ENCODE measurements at regions not wholly inside any gene's neighbourhood (a gene's known extent, or its start where the extent isn't known, plus 50 kb on each side); places are given as distances from the start of the nearest gene placed in this dataset.

DNA sequence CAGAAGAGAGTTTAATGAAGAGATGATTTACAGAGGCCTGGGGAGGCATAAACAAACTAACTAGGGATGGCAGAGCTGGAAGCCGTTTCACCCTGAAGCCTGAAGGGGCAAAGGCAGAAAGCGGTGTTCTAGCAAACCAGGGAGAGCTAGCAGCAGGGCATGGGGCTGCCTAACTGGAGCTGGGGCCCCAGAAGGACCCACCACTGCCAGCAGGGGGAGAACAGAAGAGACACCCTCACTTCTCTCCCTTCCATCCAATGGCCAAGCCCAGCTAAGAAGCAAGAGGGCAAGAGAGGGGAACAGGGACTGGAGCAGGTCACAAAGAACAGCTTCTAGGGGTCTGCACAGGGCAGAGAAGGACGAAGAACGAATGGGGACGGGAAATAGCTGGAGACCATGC, 195.5 kb downstream of the KATNAL1 start:
- ChIA-PET POLR2A (no interaction called here), CTCF (interaction anchor here (0.8 to 8.1 kb wide), 33 partner anchors 10 to 640 kb away, joined by 3 to 169 read pairs (median 4); partner anchors contain the start of gene UBL3)
- TF ChIP-seq, protein P1, sequence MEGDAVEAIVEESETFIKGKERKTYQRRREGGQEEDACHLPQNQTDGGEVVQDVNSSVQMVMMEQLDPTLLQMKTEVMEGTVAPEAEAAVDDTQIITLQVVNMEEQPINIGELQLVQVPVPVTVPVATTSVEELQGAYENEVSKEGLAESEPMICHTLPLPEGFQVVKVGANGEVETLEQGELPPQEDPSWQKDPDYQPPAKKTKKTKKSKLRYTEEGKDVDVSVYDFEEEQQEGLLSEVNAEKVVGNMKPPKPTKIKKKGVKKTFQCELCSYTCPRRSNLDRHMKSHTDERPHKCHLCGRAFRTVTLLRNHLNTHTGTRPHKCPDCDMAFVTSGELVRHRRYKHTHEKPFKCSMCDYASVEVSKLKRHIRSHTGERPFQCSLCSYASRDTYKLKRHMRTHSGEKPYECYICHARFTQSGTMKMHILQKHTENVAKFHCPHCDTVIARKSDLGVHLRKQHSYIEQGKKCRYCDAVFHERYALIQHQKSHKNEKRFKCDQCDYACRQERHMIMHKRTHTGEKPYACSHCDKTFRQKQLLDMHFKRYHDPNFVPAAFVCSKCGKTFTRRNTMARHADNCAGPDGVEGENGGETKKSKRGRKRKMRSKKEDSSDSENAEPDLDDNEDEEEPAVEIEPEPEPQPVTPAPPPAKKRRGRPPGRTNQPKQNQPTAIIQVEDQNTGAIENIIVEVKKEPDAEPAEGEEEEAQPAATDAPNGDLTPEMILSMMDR (IDR thresholded peaks at IDR 0.05; ENCODE audit: control extremely low read depth, extremely low read depth, low read depth, missing control alignments), result no peak
- peak; percentile 41 for DNase-seq (ENCODE audit: extremely low spot score)

DNA sequence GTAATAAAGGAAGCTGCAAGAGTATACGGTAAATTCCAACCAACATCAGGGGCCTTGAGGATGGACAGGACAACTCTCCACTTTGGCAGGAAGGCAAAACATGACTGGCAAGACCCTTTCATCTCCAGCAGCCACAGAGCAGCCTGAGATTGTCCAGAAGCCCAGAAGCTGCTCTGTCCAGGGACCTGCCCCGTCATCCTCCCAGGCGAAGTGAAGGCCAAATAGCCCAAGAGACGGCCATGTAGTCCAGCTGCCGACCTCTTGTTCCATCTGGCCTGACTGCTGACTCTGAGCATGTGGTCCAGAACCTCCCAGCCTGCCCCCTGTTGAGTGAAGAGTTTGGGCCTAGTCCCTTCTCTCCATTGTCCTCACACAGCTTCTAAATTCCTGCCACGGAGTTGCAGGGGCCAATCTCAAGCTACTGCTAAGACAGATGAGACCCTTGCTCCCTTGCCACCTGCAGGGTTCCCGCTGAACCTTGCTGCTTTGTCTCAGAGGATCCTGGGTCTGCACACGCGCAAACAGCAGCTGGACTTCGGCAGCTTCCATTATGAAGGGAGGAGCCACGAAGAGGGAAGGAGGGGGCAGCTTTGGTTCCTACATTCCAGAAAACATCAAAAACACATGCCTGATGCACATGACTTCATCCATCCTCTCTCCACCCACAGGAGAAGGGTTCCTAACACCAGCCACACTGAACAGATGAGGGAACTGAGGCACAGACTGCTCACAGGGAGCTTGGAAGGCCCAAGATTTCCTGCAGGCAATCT, 196.9 kb downstream of the KATNAL1 start:
- POLR2A ChIA-PET, result no interaction called here
- TF ChIP-seq, protein P1 (IDR thresholded peaks at IDR 0.05; ENCODE audit: control extremely low read depth, extremely low read depth, low read depth, missing control alignments), result no peak
- CTCF ChIA-PET, result interaction anchor here (1.0 to 8.1 kb wide), 8 partner anchors 8 to 603 kb away, joined by 3 to 169 read pairs (median 89); no protein-coding TSS in a partner anchor
- DNase-seq (ENCODE audit: extremely low spot score), result no peak

DNA sequence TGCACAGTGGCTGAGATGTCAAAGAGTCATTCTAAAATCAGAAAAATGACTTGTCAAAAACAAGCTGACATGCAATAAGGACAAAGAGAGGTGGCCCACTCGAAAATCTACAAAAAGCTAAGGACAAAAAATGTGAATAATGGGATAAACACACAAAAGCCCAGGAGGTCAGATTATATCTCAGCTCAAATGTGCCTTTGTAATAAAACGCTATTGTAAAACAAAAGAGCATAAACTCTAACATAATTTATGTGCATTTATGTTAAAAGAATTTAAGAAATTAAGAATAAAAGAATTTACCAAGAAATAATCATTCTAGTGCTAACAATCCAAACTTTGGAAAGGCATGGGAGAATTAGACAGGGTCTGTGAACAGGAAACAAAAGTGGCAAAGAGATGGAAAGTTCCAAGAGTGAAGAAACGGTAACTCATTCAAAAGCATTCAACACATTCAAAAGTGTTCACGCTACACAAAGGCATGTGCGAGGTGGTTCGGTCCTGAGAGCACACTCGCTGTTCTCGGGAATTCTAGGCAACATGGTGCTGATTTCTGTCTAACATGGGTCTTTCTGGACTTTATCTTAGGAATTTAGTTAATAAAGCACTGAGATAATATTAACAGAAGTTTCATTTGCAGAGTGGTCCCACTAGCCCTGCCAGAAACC, 197.7 kb downstream of the KATNAL1 start:
- DNase-seq (ENCODE audit: extremely low spot score), result no peak
- TF ChIP-seq, protein P1 (IDR thresholded peaks at IDR 0.05; ENCODE audit: control extremely low read depth, extremely low read depth, low read depth, missing control alignments), result no peak
- POLR2A ChIA-PET, result no interaction called here
- CTCF ChIA-PET, result interaction anchor here (1.0 to 8.1 kb wide), 4 partner anchors 18 to 345 kb away, joined by 3 to 113 read pairs (median 6); no protein-coding TSS in a partner anchor

DNA sequence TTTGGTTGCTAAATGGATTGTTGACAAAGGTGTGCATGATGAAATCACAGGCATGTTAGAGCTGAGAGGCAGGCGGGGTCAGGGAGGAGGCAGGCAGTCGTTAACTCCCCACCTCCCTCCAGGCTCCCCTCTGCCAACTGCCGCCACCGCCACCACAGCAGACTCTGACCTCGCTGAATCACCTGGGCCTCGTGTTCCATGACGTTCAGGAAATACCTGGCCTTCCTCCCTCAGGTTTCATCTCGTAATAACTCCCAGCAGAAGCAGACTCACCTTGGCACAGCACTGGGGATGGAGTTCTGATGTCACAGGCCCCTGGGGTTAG, 198.5 kb downstream of the KATNAL1 start:
- ChIA-PET POLR2A (no interaction called here), CTCF (interaction anchor here (1.2 to 2.0 kb wide), 2 partner anchors 17 to 338 kb away, joined by 3 to 9 read pairs; no protein-coding TSS in a partner anchor)

DNA sequence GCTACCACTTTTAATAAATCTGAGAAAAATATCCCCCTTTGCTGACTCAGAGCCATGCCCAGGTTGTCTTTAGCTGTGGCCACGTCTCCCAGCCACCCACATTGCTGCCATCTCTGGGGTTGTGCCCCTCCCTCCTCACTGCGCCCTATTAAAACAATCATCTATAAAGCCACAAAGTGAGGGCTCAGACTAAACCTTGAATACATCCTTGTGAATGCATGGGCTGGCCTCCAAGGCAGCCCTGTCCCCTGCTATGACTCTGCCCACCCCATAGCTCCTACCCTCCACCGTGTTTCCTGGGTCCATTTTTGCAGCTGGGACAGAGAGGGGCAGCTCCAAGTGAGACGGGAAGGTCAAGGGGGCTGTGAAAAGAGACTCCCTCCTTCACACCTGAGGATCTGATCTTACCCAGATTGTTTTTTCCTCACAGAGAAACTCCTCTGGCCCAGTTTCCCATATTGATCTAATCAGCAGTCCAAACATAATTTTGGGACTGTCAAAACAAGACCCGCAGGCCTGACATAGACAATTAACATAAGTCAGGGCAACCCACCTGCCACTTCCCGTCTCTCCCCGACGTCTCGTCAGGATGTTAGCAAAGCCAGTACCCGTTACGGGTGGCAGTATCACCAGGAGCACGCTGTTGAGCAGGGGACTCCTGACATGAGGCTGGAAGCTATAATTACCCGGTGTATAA, 199.0 kb downstream of the KATNAL1 start:
- no peak for DNase-seq (ENCODE audit: extremely low spot score)
- CTCF ChIA-PET, result interaction anchor here (1.1 to 2.0 kb wide), 3 partner anchors 13 to 338 kb away, joined by 3 to 9 read pairs (median 4); no protein-coding TSS in a partner anchor
- POLR2A ChIA-PET, result no interaction called here
- TF ChIP-seq, protein P1 (IDR thresholded peaks at IDR 0.05; ENCODE audit: control extremely low read depth, extremely low read depth, low read depth, missing control alignments), result no peak

More for the DNA sequence above, 198.5 kb downstream of the KATNAL1 start:
- no peak for DNase-seq (ENCODE audit: extremely low spot score)
- TF ChIP-seq, protein P1 (IDR thresholded peaks at IDR 0.05; ENCODE audit: control extremely low read depth, extremely low read depth, low read depth, missing control alignments), result no peak

DNA sequence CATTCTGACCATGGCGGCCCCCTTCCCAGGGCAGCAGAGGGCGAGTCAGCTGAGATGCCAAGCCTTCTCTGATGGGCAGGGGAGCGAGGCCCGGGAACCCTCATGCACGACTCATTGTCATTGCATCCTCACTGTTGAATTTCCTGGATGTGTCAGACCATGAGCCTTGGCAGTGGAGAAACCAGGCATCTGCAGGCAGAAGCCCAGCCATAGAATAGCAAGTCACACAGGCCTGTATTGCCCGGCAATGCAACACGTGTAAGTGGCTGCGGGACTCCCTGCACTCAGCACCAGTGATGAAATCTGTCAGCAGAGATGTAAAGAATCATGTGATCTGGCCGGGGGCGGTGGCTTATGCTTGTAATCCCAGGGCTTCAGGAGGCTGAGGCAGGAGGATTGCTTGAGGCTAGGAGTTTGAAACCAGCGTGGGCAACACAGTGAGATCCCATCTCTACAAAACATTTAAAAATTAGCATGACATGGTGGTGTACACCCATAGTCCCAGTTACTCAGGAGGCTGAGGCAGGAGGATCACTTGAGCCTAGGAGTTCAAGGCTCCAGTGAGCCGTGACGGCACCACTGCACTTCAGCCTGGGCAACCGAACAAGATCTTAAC, 199.7 kb downstream of the KATNAL1 start:
- CTCF ChIA-PET, result interaction anchor here (1.1 to 2.0 kb wide), 2 partner anchors 13 to 337 kb away, joined by 4 to 9 read pairs; no protein-coding TSS in a partner anchor
- POLR2A ChIA-PET, result no interaction called here
- TF ChIP-seq, protein P1 (IDR thresholded peaks at IDR 0.05; ENCODE audit: control extremely low read depth, extremely low read depth, low read depth, missing control alignments), result no peak
- no peak for DNase-seq (ENCODE audit: extremely low spot score)
